Neural cell (in vitro differentiated cells): ENCODE measurements at regions not wholly inside any gene's neighbourhood (a gene's known extent, or its start where the extent isn't known, plus 50 kb on each side); places are given as distances from the start of the nearest gene placed in this dataset.

Experiments
- H2AFZ ChIP-seq: fragments of 200-600, 300-800 bp; sonication (generic), shearing (Covaris generic); 2 replicates; pipeline ENCODE4 v1.6.0; 2014; ENCODE audit warnings: low read depth, mild to moderate bottlenecking, antibody characterized with exemption, low read length, moderate library complexity
- H3F3A ChIP-seq: fragments of 200-600 bp; shearing (Covaris generic); 2 replicates; pipeline ENCODE4 v1.6.1; 2016; ENCODE audit warnings: mild to moderate bottlenecking, moderate library complexity, mixed read lengths, antibody characterized with exemption, low read length; ENCODE audit not compliant: insufficient read depth, poor library complexity, severe bottlenecking
- H3K27ac ChIP-seq: fragments of 200-600, 300-800 bp; sonication (generic), shearing (Covaris generic); 2 replicates; pipeline ENCODE4 v1.5.1; 2014; ENCODE audit warnings: mild to moderate bottlenecking, low read length, moderate library complexity
- H3K27me3 ChIP-seq: fragments of 300-800, 200-600 bp; sonication (generic), shearing (Covaris generic); 2 replicates; pipeline ENCODE4 v1.6.0; 2014; ENCODE audit warnings: mild to moderate bottlenecking, low read depth, low read length, moderate library complexity; ENCODE audit not compliant: insufficient read depth
- H3K36me3 ChIP-seq: fragments of 300-800, 200-600 bp; sonication (generic), shearing (Covaris generic); 2 replicates; pipeline ENCODE4 v1.5.1; 2014; ENCODE audit warnings: mild to moderate bottlenecking, antibody characterized with exemption, low read length, moderate library complexity; ENCODE audit not compliant: insufficient read depth
- H3K4me2 ChIP-seq: fragments of 300-800, 200-600 bp; sonication (generic), shearing (Covaris generic); 2 replicates; pipeline ENCODE4 v1.6.0; 2014; ENCODE audit warnings: mild to moderate bottlenecking, low read length
- H3K4me3 ChIP-seq: fragments of 300-800, 200-600 bp; sonication (generic), shearing (Covaris generic); 2 replicates; pipeline ENCODE4 v1.5.1; 2014; ENCODE audit warnings: mild to moderate bottlenecking, low read length, moderate library complexity
- H3K79me2 ChIP-seq: fragments of 200-600 bp; shearing (Covaris generic); replicated peaks from 2 replicates; pipeline ENCODE4 v1.6.0; 2014; ENCODE audit warnings: mild to moderate bottlenecking, low read length, moderate library complexity; ENCODE audit not compliant: insufficient read depth
- H3K9ac ChIP-seq: fragments of 300-800, 200-600 bp; sonication (generic), shearing (Covaris generic); 2 replicates; pipeline ENCODE4 v1.6.1; 2016; ENCODE audit warnings: mild to moderate bottlenecking, low read length, mixed read lengths
- H3K9me2 ChIP-seq: fragments of 200-600 bp; shearing (Covaris generic); 2 replicates; pipeline ENCODE4 v1.6.1; 2016; ENCODE audit warnings: mild to moderate bottlenecking, low read length, mixed read lengths; ENCODE audit not compliant: insufficient read depth
- H3K9me3 ChIP-seq: fragments of 200-600, 300-800 bp; sonication (generic), shearing (Covaris generic); 2 replicates; pipeline ENCODE4 v1.6.1; 2016; ENCODE audit warnings: mild to moderate bottlenecking, mixed run types, low read length, moderate library complexity, mixed read lengths
- H4K20me1 ChIP-seq: fragments of 200-600 bp; shearing (Covaris generic); 2 replicates; pipeline ENCODE4 v1.6.1; 2016; ENCODE audit warnings: mild to moderate bottlenecking, mixed run types; ENCODE audit not compliant: insufficient read depth
- EP300 ChIP-seq: fragments of 450-650 bp; conservative IDR thresholded peaks from 2 replicates; pipeline ENCODE4 v1.6.1; 2014; ENCODE audit warnings: antibody characterized with exemption, mild to moderate bottlenecking, moderate library complexity; ENCODE audit not compliant: poor library complexity, severe bottlenecking
- EZH2 ChIP-seq: fragments of 200-600, 300-800 bp; shearing (Covaris generic), sonication (generic); IDR thresholded peaks from 2 replicates; pipeline ENCODE4 v1.6.1; 2014; ENCODE audit warnings: antibody characterized with exemption, low read length, borderline replicate concordance, mild to moderate bottlenecking; ENCODE audit not compliant: insufficient read depth, poor library complexity, severe bottlenecking
- MXI1 ChIP-seq: fragments of 450-650 bp; conservative IDR thresholded peaks from 2 replicates; pipeline ENCODE4 v1.6.1; 2014; ENCODE audit warnings: antibody characterized with exemption, mild to moderate bottlenecking; ENCODE audit not compliant: poor library complexity, severe bottlenecking
- POLR2AphosphoS5 ChIP-seq: IDR thresholded peaks from 2 replicates; pipeline ENCODE4 v1.6.1; 2012
- RAD21 ChIP-seq: fragments of 450-650 bp; conservative IDR thresholded peaks from 2 replicates; pipeline ENCODE4 v1.6.1; 2014; ENCODE audit warnings: antibody characterized with exemption, mild to moderate bottlenecking, moderate library complexity
- SMC3 ChIP-seq: fragments of 450-650 bp; conservative IDR thresholded peaks from 2 replicates; pipeline ENCODE4 v1.6.1; 2014; ENCODE audit warnings: antibody characterized with exemption, mild to moderate bottlenecking, moderate library complexity; ENCODE audit not compliant: poor library complexity
- TAF1 ChIP-seq: IDR thresholded peaks from 2 replicates; pipeline ENCODE4 v1.6.1; 2012; ENCODE audit warnings: low read depth
- TF ChIP-seq, protein P1 (sequence below): fragments of 450-650 bp; IDR thresholded peaks from 2 replicates; pipeline ENCODE4 v1.5.1; 2014; ENCODE audit warnings: antibody characterized with exemption, mild to moderate bottlenecking, moderate library complexity; ENCODE audit not compliant: poor library complexity, severe bottlenecking
- TF ChIP-seq, protein P2 (sequence below): IDR thresholded peaks from 2 replicates; pipeline ENCODE4 v1.6.1; 2012; ENCODE audit warnings: borderline replicate concordance

- Histone ChIP-seq H3K9me3 (no peaks in the 10 kb centered on the region), H3K4me3 (no peak overlapping the region), H3K36me3 (no peaks in the 10 kb centered on the region), H3K9me2 (no peaks in the 10 kb centered on the region), H2AFZ (no peak overlapping the region), H4K20me1 (no peaks in the 10 kb centered on the region), H3K9ac (no peak overlapping the region), H3K79me2 (no peaks in the 10 kb centered on the region), H3K27me3 (no peaks in the 10 kb centered on the region), H3K4me2 (no peak overlapping the region), H3K27ac (no peak overlapping the region), H3F3A (no peaks in the 10 kb centered on the region)
- TF ChIP-seq RAD21 (no peak), POLR2AphosphoS5 (no peak), EZH2 (no peak), EP300 (no peak), TAF1 (no peak), SMC3 (no peak), MXI1 (no peak)
- TF ChIP-seq, protein P1, sequence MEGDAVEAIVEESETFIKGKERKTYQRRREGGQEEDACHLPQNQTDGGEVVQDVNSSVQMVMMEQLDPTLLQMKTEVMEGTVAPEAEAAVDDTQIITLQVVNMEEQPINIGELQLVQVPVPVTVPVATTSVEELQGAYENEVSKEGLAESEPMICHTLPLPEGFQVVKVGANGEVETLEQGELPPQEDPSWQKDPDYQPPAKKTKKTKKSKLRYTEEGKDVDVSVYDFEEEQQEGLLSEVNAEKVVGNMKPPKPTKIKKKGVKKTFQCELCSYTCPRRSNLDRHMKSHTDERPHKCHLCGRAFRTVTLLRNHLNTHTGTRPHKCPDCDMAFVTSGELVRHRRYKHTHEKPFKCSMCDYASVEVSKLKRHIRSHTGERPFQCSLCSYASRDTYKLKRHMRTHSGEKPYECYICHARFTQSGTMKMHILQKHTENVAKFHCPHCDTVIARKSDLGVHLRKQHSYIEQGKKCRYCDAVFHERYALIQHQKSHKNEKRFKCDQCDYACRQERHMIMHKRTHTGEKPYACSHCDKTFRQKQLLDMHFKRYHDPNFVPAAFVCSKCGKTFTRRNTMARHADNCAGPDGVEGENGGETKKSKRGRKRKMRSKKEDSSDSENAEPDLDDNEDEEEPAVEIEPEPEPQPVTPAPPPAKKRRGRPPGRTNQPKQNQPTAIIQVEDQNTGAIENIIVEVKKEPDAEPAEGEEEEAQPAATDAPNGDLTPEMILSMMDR, result no peak
- TF ChIP-seq, protein P2, sequence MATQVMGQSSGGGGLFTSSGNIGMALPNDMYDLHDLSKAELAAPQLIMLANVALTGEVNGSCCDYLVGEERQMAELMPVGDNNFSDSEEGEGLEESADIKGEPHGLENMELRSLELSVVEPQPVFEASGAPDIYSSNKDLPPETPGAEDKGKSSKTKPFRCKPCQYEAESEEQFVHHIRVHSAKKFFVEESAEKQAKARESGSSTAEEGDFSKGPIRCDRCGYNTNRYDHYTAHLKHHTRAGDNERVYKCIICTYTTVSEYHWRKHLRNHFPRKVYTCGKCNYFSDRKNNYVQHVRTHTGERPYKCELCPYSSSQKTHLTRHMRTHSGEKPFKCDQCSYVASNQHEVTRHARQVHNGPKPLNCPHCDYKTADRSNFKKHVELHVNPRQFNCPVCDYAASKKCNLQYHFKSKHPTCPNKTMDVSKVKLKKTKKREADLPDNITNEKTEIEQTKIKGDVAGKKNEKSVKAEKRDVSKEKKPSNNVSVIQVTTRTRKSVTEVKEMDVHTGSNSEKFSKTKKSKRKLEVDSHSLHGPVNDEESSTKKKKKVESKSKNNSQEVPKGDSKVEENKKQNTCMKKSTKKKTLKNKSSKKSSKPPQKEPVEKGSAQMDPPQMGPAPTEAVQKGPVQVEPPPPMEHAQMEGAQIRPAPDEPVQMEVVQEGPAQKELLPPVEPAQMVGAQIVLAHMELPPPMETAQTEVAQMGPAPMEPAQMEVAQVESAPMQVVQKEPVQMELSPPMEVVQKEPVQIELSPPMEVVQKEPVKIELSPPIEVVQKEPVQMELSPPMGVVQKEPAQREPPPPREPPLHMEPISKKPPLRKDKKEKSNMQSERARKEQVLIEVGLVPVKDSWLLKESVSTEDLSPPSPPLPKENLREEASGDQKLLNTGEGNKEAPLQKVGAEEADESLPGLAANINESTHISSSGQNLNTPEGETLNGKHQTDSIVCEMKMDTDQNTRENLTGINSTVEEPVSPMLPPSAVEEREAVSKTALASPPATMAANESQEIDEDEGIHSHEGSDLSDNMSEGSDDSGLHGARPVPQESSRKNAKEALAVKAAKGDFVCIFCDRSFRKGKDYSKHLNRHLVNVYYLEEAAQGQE, result no peak
Measured at GRCh38 chr5:115460472-115460871, 84.1 kb downstream of the FEM1C start.

DNA sequence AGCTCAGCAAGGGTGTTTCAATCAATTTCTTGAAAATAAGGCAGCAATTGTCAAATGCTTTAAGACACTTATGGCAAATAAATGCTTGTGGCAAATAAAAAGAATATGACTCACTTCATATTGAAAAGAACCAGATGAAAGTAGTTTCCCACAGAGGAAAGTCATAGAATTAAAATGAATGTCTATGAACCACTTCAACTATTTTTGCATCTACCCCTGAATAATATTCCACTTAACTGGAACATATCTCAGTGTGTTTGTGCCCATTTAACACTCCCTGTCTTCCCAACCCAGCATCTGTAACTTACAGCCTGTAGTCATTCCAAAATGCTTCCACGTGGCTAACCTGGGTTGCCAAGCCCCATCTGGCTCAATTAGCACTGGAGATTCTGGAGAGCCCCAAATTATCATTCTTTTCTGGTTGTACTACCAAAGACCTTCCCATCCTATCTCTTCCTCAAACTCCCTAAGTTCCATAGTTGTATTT lies 84.7 kb downstream of the FEM1C start:
- TF ChIP-seq TAF1 (no peak), EZH2 (no peak), RAD21 (no peak)
- TF ChIP-seq, protein P2, result no peak

More for the DNA sequence above, 84.7 kb downstream of the FEM1C start:
- Histone ChIP-seq H3K4me3 (no peak overlapping the region), H2AFZ (no peak overlapping the region), H4K20me1 (no peaks in the 10 kb centered on the region), H3K9me2 (no peaks in the 10 kb centered on the region), H3K27ac (no peak overlapping the region), H3K27me3 (no peaks in the 10 kb centered on the region), H3F3A (no peaks in the 10 kb centered on the region), H3K36me3 (no peaks in the 10 kb centered on the region), H3K79me2 (no peaks in the 10 kb centered on the region), H3K4me2 (no peak overlapping the region), H3K9ac (no peak overlapping the region), H3K9me3 (no peaks in the 10 kb centered on the region)
